HG03139 (cell line): ENCODE measurements at regions not wholly inside any gene's neighbourhood (a gene's known extent, or its start where the extent isn't known, plus 50 kb on each side); places are given as distances from the start of the nearest gene placed in this dataset.

Source experiments
- ATAC-seq: cut with Tn5 transposase; IDR thresholded peaks from one replicate; pipeline ENCODE4 v1.9.1; 2021; ENCODE audit not compliant: unreplicated experiment

- ATAC-seq = no peak
Measured at GRCh38 chr7:142418326-142418725, 160.5 kb upstream of the PRSS58 start.

GRCh38 chr7:142414915-142415314 lies 157.1 kb upstream of the PRSS58 start:
- no peak for ATAC-seq

- ATAC-seq = peak; percentile 76
Measured at GRCh38 chr7:142414135-142414534, 156.3 kb upstream of the PRSS58 start.

GRCh38 chr7:142413280-142414000 lies 155.6 kb upstream of the PRSS58 start:
- no peak for ATAC-seq

GRCh38 chr7:142412551-142413193 lies 154.8 kb upstream of the PRSS58 start:
- ATAC-seq = peak; percentile 78

- no peak for ATAC-seq
Measured at GRCh38 chr7:142409471-142409870, 151.6 kb upstream of the PRSS58 start.

- ATAC-seq = no peak
Measured at GRCh38 chr7:142408794-142409193, 150.9 kb upstream of the PRSS58 start.

GRCh38 chr7:142407939-142408570 lies 150.2 kb upstream of the PRSS58 start:
- no peak for ATAC-seq

- ATAC-seq = no peak
Measured at GRCh38 chr7:142405122-142405765, 147.4 kb upstream of the PRSS58 start.

- no peak for ATAC-seq
Measured at GRCh38 chr7:142401951-142402350, 144.1 kb upstream of the PRSS58 start.

- no peak for ATAC-seq
Measured at GRCh38 chr7:142400042-142400533, 142.2 kb upstream of the PRSS58 start.

GRCh38 chr7:142391191-142391992 lies 133.5 kb upstream of the PRSS58 start:
- ATAC-seq = no peak

- ATAC-seq = no peak
Measured at GRCh38 chr7:142389544-142389943, 131.7 kb upstream of the PRSS58 start.

- peak; percentile 58 for ATAC-seq
Measured at GRCh38 chr7:142385491-142386340, 127.9 kb upstream of the PRSS58 start.

GRCh38 chr7:142384493-142384922 lies 126.7 kb upstream of the PRSS58 start:
- ATAC-seq = peak; percentile 49

- ATAC-seq = peak; percentile 37
Measured at GRCh38 chr7:142383841-142384492, 126.1 kb upstream of the PRSS58 start.

GRCh38 chr7:142381727-142382390 lies 124.0 kb upstream of the PRSS58 start:
- ATAC-seq = no peak

- no peak for ATAC-seq
Measured at GRCh38 chr7:142380069-142380468, 122.2 kb upstream of the PRSS58 start.
